T-cell (primary cell): ENCODE measurements at regions not wholly inside any gene's neighbourhood (a gene's known extent, or its start where the extent isn't known, plus 50 kb on each side); places are given as distances from the start of the nearest gene placed in this dataset.

Source experiments
- ATAC-seq, 4 experiments: fragments of 200-7000 bp in 3 of 4; fragments of 150-1000 bp in 1 of 4; cut with Tn5 transposase; replicated peaks in 1 of 4; 1 replicate in 3 of 4; 2 replicates in 1 of 4; pipeline ENCODE4 v1.10.0; 2021; ENCODE audit warnings: moderate library complexity in 3 of 4, mild to moderate bottlenecking in 2 of 4, moderate number of reproducible peaks in 1 of 4
- CTCF ChIA-PET, 2 donors: fragments of 300-600 bp; sonication (Branson Sonifier 250); formaldehyde crosslinking; loops; one replicate each; lab custom pipeline; 2022; ENCODE audit warnings: antibody characterized with exemption in 2 of 2; lab: Charles Lee
- POLR2A ChIA-PET, 2 donors: fragments of 300-600 bp; sonication (Branson Sonifier 250); formaldehyde crosslinking; loops; one replicate each; lab custom pipeline; 2022; ENCODE audit warnings: antibody characterized with exemption in 2 of 2; lab: Charles Lee
- DNase-seq, 35 experiments: peaks; one replicate each; pipeline versions ENCODE4 v3.0.0 to v3.0.0-alpha.2; 2013 to 2023
- H3K27ac ChIP-seq: one replicate; pipeline ENCODE4 v1.5.1; 2013; ENCODE audit warnings: low read length
- H3K27me3 ChIP-seq, 2 experiments: replicated peaks in 1 of 2; 1 replicate in 1 of 2; 2 replicates in 1 of 2; pipeline versions ENCODE4 v1.6.1 to v1.7.0; 2013; ENCODE audit warnings: low read length in 1 of 2, mixed read lengths in 1 of 2; ENCODE audit not compliant: control insufficient read depth in 2 of 2, insufficient read depth in 2 of 2; ENCODE audit errors: extremely low read depth in 1 of 2
- H3K36me3 ChIP-seq, 2 donors: 1 replicate in 1 of 2; 2 replicates in 1 of 2; pipeline versions ENCODE4 v1.6.1 to v1.7.0; 2013; ENCODE audit warnings: low read length in 1 of 2; ENCODE audit not compliant: control insufficient read depth in 2 of 2, insufficient read depth in 1 of 2; ENCODE audit errors: extremely low read depth in 1 of 2
- H3K4me1 ChIP-seq, 2 experiments: 1 replicate in 1 of 2; 2 replicates in 1 of 2; pipeline versions ENCODE4 v1.6.1 to v1.7.0; 2013; ENCODE audit warnings: low read length in 2 of 2, mixed read lengths in 1 of 2; ENCODE audit not compliant: insufficient read depth in 2 of 2, control insufficient read depth in 1 of 2; ENCODE audit errors: extremely low read depth in 1 of 2
- H3K4me3 ChIP-seq, 2 donors: 1 replicate in 1 of 2; 2 replicates in 1 of 2; pipeline versions ENCODE4 v1.5.1 to v1.7.0; 2013; ENCODE audit warnings: mild to moderate bottlenecking in 2 of 2, low read length in 1 of 2, moderate library complexity in 1 of 2; ENCODE audit not compliant: control insufficient read depth in 1 of 2; ENCODE audit errors: extremely low read depth in 1 of 2
- H3K9me3 ChIP-seq: 2 replicates; pipeline ENCODE4 v1.7.0; 2013
- H3K27ac Mint-ChIP-seq, 2 donors: one replicate each; pipeline ENCODE4 v1.8.0; 2020 to 2021; ENCODE audit warnings: mild to moderate bottlenecking in 2 of 2, mixed read lengths in 2 of 2
- H3K27me3 Mint-ChIP-seq, 2 donors: one replicate each; pipeline ENCODE4 v1.8.0; 2021 to 2022; ENCODE audit warnings: mixed read lengths in 2 of 2
- H3K36me3 Mint-ChIP-seq: one replicate; pipeline ENCODE4 v1.8.0; 2021; ENCODE audit warnings: mixed read lengths
- H3K4me1 Mint-ChIP-seq, 3 donors: one replicate each; pipeline ENCODE4 v1.8.0; 2020 to 2022; ENCODE audit warnings: mixed read lengths in 3 of 3, mild to moderate bottlenecking in 1 of 3
- H3K4me3 Mint-ChIP-seq, 3 donors: one replicate each; pipeline ENCODE4 v1.8.0; 2020 to 2022; ENCODE audit warnings: mild to moderate bottlenecking in 3 of 3, mixed read lengths in 3 of 3, moderate library complexity in 3 of 3
- H3K9me3 Mint-ChIP-seq, 3 donors: one replicate each; pipeline ENCODE4 v1.8.0; 2020 to 2022; ENCODE audit warnings: mixed read lengths in 3 of 3
- WGBS: methylation state at CpG from one replicate; pipeline ENCODE4 v1.1.5; 2013; ENCODE audit warnings: missing lambda C conversion rate; ENCODE audit not compliant: insufficient coverage; 5-methylcytosine and 5-hydroxymethylcytosine counted together

DNA sequence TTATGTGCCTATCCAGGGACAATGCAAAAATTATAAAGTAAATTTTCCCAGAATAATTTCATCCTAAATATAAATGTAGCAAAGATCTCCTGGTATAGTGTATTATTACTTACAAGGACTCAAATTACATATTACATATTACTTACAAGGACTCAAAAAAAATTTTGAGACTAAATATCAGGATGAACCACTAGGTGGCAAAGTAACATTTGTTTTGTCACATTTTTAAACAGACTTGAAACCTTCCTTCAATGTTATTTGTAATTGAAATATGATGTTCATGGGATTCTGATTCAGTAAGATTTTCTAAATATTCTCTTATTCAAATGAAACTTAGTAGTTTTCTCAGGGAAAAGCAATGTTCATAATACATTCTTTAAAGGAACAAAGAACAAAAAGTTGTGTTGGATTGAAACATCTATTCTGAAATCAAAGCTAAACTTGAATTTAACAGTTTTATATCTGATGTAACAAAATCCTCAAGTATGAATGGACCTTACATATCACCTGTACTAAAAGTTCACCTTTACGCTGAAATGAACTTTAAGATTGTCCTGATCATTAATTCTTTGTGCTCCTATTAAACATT lies 74.3 kb upstream of the GNAI1 start:
- ChIA-PET CTCF (interaction anchor here in 1 of 2 donors (0.6 to 1.3 kb wide), 3 partner anchors 10 to 332 kb away, joined by 3 read pairs; no protein-coding TSS in a partner anchor), POLR2A (no interaction called here)
- Mint-ChIP-seq H3K4me1 (no peaks in the 10 kb centered on the region), H3K9me3 (peaks cover 0 to 7% (median 0%) of the 10 kb centered on the region in 3 donors), H3K36me3 (no peaks in the 10 kb centered on the region), H3K4me3 (no peak overlapping the region), H3K27ac (no peak overlapping the region), H3K27me3 (no peaks in the 10 kb centered on the region)
- Histone ChIP-seq H3K4me1 (no peaks in the 10 kb centered on the region), H3K36me3 (no peaks in the 10 kb centered on the region), H3K27me3 (no peaks in the 10 kb centered on the region), H3K27ac (no peak overlapping the region), H3K9me3 (no peaks in the 10 kb centered on the region), H3K4me3 (no peak overlapping the region)
- no CpG with 5 or more reads among the region's 1 CpG for WGBS
- DNase-seq (peak in 1 of 35 experiments; percentile 32), ATAC-seq (no peak)

- no peaks in the 10 kb centered on the region for H3K27me3 ChIP-seq
- ATAC-seq (no peak), DNase-seq (no peak)
- Mint-ChIP-seq H3K27ac (no peak overlapping the region), H3K4me3 (no peak overlapping the region), H3K9me3 (peaks cover 0 to 6% (median 0%) of the 10 kb centered on the region in 3 donors), H3K36me3 (no peaks in the 10 kb centered on the region), H3K4me1 (no peaks in the 10 kb centered on the region), H3K27me3 (no peaks in the 10 kb centered on the region)
- no peak overlapping the region for H3K27ac ChIP-seq
- no peaks in the 10 kb centered on the region for H3K9me3 ChIP-seq
- ChIA-PET CTCF (interaction anchor here in 1 of 2 donors (0.6 to 0.7 kb wide), 2 partner anchors 53 to 84 kb away, joined by 3 to 9 read pairs; no protein-coding TSS in a partner anchor), POLR2A (no interaction called here)
- WGBS = no CpG with 5 or more reads among the region's 3 CpGs
- no peaks in the 10 kb centered on the region for H3K4me1 ChIP-seq
- H3K4me3 ChIP-seq = no peak overlapping the region
- no peaks in the 10 kb centered on the region for H3K36me3 ChIP-seq
Measured at GRCh38 chr7:80057488-80057887, 77.1 kb upstream of the GNAI1 start.

GRCh38 chr7:80054356-80054755 lies 80.3 kb upstream of the GNAI1 start:
- H3K36me3 ChIP-seq = no peaks in the 10 kb centered on the region
- no peak overlapping the region for H3K27ac ChIP-seq
- DNase-seq (no peak), ATAC-seq (no peak)
- no peak overlapping the region for H3K4me3 Mint-ChIP-seq
- ChIA-PET CTCF (no interaction called here), POLR2A (no interaction called here)
- no peaks in the 10 kb centered on the region for H3K9me3 Mint-ChIP-seq
- H3K9me3 ChIP-seq = no peaks in the 10 kb centered on the region
- H3K27me3 ChIP-seq = no peaks in the 10 kb centered on the region
- no peaks in the 10 kb centered on the region for H3K4me1 Mint-ChIP-seq
- H3K36me3 Mint-ChIP-seq = no peaks in the 10 kb centered on the region
- no peak overlapping the region for H3K27ac Mint-ChIP-seq
- WGBS = 40% methylated on average over 1 of the region's 2 CpGs
- no peak overlapping the region for H3K4me3 ChIP-seq
- H3K27me3 Mint-ChIP-seq = peaks cover 0 to under 1% of the 10 kb centered on the region in 2 donors
- no peaks in the 10 kb centered on the region for H3K4me1 ChIP-seq

- Histone ChIP-seq H3K27me3 (no peaks in the 10 kb centered on the region), H3K36me3 (no peaks in the 10 kb centered on the region), H3K27ac (no peak overlapping the region), H3K4me1 (no peaks in the 10 kb centered on the region), H3K9me3 (no peaks in the 10 kb centered on the region), H3K4me3 (no peak overlapping the region)
- DNase-seq (no peak), ATAC-seq (no peak)
- peaks cover 0 to 3% of the 10 kb centered on the region in 2 donors for H3K27me3 Mint-ChIP-seq
- ChIA-PET CTCF (no interaction called here), POLR2A (no interaction called here)
- no CpG with 5 or more reads among the region's 2 CpGs for WGBS
- H3K4me3 Mint-ChIP-seq = no peak overlapping the region
- no peaks in the 10 kb centered on the region for H3K9me3 Mint-ChIP-seq
- H3K36me3 Mint-ChIP-seq = no peaks in the 10 kb centered on the region
- H3K4me1 Mint-ChIP-seq = no peaks in the 10 kb centered on the region
- H3K27ac Mint-ChIP-seq = no peak overlapping the region
Measured at GRCh38 chr7:80053124-80053523, 81.5 kb upstream of the GNAI1 start.

DNA sequence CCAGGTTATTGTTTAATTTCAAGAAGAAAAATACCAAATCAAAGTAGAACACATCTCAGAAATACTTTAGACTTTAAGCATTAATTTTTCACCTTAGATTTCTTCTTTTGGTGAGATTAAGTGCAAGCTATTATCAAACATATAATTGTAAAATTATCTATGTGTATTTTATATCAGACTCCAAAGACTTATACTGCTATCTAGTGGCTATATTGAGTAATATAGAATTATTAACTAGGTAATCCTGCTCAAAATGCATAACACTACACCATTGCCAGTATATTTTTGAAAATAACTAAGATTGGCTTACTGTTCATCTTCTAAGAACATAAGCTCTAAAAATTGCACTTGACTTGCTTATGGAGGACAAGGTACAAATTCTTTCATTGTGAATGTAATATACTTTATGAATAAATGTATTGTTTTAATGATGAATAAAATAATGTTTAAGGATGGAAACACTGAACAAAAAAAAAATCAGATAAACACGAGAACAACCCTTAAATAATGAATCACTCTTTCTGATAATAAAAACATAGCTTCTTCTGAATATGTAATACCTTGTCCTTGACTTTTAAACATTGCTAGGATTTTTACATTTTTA lies 86.7 kb upstream of the GNAI1 start:
- peaks cover 0 to 3% of the 10 kb centered on the region in 2 donors for H3K27me3 Mint-ChIP-seq
- no peaks in the 10 kb centered on the region for H3K4me1 Mint-ChIP-seq
- no peak for ATAC-seq
- H3K4me3 Mint-ChIP-seq = no peak overlapping the region
- H3K27ac Mint-ChIP-seq = no peak overlapping the region
- H3K9me3 ChIP-seq = no peaks in the 10 kb centered on the region
- no CpG with 5 or more reads among the region's 1 CpG for WGBS
- no peak overlapping the region for H3K4me3 ChIP-seq
- no peaks in the 10 kb centered on the region for H3K36me3 Mint-ChIP-seq
- H3K36me3 ChIP-seq = no peaks in the 10 kb centered on the region
- H3K27ac ChIP-seq = no peak overlapping the region
- ChIA-PET POLR2A (no interaction called here), CTCF (interaction anchor here in 1 of 2 donors (0.8 kb wide), 1 partner anchor 642 kb away, joined by 3 read pairs; no protein-coding TSS in a partner anchor)
- no peak for DNase-seq
- no peaks in the 10 kb centered on the region for H3K27me3 ChIP-seq
- H3K9me3 Mint-ChIP-seq = peaks cover 7 to 14% (median 8%) of the 10 kb centered on the region in 3 donors
- no peaks in the 10 kb centered on the region for H3K4me1 ChIP-seq

DNA sequence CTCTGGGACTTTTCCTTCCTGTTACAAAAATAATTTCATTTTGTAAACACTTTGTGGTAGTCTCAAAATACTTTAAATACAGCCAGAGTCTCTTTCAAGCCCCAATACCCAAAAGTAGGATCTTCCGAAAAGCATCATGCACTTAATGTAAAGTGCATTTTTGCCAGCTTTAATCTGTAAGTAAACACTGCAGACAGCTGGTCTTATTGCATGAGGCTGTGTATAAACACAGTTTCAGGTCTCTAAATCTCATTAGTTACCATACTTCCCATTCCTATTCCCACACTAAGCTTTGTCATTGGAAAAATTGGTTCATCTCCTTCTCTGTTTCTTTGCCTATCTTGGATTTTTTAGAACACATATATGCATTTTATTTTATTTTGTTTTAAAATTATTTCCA lies 87.6 kb upstream of the GNAI1 start:
- DNase-seq = no peak
- POLR2A ChIA-PET = no interaction called here
- CTCF ChIA-PET = interaction anchor here in 1 of 2 donors (1.0 kb wide), 1 partner anchor 28 kb away, joined by 3 read pairs; no protein-coding TSS in a partner anchor
- no CpG with 5 or more reads among the region's 1 CpG for WGBS
- Histone ChIP-seq H3K4me3 (no peak overlapping the region), H3K4me1 (no peaks in the 10 kb centered on the region), H3K27ac (no peak overlapping the region), H3K27me3 (no peaks in the 10 kb centered on the region), H3K9me3 (no peaks in the 10 kb centered on the region), H3K36me3 (no peaks in the 10 kb centered on the region)
- Mint-ChIP-seq H3K4me1 (no peaks in the 10 kb centered on the region), H3K9me3 (peaks cover 7 to 14% (median 8%) of the 10 kb centered on the region in 3 donors), H3K27ac (no peak overlapping the region), H3K36me3 (no peaks in the 10 kb centered on the region), H3K4me3 (no peak overlapping the region), H3K27me3 (peaks cover 0 to 3% of the 10 kb centered on the region in 2 donors)
- ATAC-seq = no peak
